Inflammatory macrophage treated with lipopolysaccharide for 1 hour (primary cell): ENCODE measurements at regions not wholly inside any gene's neighbourhood (a gene's known extent, or its start where the extent isn't known, plus 50 kb on each side); places are given as distances from the start of the nearest gene placed in this dataset.

Source experiments
- DNase-seq, 2 donors: peaks; one replicate each; pipeline ENCODE4 v3.0.0-alpha.2; 2020 to 2022

DNA sequence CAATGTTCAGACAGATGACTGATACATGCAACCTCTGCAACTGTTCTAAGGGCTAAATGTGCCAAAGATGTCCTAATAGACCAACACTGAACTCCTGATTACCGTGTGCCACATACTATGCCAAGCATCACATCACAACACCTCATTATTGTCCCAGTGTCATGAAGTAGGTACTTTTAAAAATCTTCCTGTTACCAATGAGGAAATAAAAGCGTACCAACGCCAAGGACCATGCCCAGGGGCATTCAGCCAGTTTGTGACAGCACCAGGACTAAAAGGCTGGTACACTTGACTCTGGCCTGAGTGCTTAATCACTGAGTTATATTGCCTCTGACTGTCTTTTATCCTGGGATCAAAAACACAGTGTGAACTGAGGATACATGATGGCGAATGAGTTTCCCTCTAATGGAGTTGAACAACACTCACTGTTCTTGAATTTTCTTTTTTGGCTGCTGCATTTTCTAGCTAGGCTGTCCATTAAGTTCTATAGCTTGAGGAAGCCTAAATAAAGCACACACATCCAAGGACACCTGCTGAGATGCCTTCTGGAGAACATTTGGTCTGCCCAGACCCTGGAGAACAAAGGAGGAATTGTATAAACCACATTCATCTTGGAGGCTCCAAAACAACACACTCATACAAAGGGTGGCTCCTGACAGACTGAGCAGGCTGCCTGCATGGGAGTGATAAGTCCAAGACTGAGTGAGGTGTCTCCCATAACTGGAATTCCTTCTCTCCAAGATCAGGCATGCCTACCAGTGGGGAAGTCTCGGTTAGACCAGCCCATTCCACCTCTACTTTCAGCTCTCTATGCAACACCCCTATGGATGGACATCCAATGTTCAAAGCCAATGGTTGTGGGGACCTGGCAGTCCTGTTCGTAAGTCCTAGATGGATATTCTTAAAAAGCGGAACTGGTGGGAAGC, 126.7 kb upstream of the PRICKLE2 start:
- no peak for DNase-seq

DNA sequence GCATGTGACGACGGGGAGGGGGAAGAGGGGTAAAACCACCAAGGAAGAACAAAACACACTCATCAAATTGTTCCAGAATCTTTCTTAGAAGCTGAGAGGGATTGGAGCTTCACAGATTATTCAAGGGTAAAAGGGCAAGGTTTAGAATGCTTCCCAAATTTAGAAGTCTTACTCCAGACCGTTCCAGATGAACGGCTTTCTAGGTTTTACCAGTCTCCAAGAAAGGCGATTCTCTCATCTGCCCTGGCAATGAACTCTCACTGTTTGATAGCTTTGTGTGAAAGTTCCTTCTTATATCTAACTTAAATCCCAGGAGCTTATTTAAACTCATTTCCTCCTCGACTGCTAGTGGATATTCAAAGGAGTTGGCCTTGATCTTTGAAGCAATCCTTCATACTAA, 124.3 kb upstream of the PRICKLE2 start:
- no peak for DNase-seq

DNA sequence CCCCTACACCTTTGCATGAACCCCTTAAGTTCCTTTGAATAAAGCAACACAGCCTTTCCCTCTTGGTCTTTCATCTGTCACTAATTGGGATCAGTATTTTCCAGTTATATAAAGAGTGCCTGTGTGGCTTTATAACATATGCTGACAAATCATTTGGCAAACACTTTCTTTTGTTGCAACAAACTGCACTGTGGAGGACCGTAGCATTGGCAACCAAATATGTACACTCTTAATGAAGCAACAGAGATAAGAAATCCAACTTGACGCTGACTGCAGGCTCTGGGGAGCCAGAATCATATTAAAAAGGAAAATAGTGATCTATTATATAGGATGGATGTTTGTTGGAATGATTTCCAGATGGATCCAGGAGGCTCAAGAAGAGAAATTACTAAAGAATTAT, 120.1 kb upstream of the PRICKLE2 start:
- no peak for DNase-seq

DNA sequence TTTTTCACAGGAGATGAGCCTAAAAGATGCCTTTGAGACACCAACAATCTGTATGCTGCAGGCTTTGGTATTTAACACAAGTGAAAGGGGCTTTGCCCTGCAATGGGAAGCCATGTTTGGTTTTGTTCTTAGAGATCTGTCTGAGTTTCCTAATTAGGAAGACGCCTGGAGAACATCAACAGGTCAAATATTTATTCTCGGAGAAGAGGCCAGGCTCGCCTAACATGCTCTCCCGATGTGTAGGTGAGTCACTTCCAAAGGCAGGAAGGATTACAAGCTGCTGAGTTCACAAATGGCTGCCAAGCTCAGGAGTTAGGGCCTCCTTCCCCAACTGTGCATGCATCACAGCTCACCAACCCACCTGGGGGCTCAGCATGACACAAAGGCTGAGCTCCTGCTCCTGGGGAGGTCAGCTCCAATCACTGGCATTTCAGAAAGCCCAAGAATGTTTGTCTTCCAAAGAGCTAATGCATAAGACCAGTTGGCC, 119.5 kb upstream of the PRICKLE2 start:
- no peak for DNase-seq

DNA sequence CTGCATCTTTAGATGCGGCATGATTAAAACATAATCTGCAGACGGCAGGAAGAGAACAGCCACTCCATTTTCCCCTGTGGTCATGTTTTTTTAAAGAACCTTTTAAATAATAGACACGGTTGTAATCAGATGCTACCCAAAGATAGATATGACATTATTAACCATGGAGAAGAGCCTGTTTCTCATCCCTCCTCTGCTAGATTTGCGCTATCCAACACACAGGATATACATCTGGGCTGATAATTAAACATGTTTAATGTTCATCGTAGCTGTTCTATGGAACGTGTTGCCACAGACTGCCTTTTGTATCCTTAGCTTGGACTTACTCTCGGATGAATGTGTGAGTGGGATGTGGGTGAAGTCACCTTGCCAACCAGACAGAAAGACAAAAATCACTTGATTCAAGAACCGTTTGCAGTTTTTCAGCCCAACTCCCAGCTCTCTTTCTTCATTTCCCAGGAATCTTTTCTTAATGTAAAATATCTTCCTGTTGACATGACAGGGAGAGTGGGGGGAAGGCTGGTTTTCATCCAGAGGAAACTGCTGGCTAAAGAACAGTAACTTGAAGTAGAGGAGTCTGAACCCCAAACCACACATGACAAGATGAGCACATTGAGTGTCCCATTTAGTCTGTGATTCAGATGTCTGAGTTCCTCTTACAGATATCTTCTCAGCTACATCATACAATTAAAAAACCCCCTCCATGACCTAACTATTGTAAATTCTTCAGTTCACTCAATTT, 118.6 kb upstream of the PRICKLE2 start:
- DNase-seq = no peak

DNA sequence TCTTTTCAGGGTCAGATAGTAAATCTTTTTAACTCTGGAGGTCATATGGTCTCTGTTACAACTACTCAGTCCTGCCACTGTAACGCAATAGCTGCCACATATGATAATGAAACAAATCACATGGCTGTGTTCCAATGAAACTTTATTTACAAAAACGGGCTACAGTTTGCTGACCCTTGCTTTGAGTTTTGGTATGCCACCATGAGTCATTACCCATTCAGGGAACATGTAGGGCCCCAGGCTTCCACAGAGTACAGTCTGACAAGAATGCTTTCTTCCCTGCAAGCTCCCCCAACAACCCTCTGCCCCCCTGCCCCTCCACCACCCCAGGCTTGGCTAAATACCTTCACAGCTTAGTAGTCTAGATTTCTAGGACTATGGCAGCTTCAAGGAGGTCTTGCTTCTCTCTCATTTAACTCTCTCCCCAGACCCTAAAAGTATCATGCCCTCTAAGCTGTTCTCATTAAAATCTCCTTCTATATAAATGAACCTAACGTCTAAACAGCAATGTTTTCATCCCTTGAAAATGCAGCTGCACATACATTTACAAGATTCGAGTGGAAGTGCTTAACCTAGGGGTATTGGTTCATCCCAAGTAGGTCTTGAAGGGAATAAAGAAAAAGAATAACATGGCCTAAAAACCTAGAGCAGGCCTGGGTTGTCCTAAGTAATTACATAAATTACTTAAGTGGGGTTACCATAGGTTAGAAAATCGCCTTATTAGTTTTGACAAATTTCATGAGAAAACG, 117.8 kb upstream of the PRICKLE2 start:
- no peak for DNase-seq

DNA sequence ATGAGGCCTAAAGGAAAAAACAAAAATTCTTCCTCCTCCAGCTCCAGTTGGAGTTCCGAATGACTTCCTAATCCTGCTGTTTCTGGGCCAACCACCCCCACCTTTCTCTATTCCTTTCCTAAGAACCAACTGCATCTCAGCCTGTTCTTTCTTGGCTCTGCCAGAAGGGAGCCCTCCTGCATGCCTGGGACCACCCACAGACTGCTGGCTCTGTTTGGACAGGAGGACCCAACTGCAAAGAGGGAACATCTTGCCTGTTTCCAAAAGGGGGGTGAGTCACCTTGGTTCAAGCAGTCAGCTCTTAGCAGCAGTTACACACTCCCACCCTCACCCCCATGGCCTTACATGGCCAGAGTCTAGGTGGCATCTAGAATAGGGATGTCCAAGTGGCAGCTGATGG, 116.0 kb upstream of the PRICKLE2 start:
- no peak for DNase-seq

DNA sequence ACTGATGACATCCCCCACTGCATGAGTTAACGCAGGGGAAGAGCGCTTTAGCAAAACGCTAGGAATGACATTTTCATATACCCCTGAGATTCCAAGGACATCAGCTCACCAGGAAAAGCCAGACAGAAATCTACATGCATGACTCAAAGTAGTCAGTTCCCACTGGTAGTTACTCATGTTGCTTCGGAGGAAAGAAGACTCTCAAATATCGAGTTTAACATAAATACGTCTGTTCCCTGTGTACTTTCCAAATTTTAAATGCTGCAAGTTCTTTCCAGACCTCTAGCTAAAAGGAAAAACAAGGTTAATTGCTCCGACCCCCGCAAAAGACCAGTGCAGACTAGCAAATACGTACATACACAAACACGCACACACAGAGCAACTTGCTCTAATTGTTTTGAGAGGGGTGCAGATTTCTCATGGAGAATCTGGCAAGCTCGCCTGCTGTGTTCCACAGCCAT, 115.4 kb upstream of the PRICKLE2 start:
- no peak for DNase-seq

DNA sequence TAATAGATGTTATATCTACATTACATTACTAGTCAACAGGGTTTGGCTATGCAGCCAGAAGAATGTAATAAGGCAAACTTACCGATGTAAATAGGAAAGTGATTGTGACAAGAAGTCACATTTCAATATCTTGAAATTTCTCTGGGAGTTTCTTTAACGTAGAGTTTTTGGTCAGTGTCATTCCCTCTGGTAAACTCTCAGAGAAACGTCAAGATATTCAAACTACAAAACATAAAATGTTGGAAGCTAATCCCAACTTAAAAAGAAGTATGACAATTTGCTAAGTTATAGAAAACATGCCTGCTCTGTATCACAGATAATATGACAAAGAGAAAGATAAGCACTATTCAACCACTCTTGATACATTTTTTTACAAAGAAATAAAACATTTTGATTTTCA, 111.2 kb upstream of the PRICKLE2 start:
- DNase-seq = no peak

DNA sequence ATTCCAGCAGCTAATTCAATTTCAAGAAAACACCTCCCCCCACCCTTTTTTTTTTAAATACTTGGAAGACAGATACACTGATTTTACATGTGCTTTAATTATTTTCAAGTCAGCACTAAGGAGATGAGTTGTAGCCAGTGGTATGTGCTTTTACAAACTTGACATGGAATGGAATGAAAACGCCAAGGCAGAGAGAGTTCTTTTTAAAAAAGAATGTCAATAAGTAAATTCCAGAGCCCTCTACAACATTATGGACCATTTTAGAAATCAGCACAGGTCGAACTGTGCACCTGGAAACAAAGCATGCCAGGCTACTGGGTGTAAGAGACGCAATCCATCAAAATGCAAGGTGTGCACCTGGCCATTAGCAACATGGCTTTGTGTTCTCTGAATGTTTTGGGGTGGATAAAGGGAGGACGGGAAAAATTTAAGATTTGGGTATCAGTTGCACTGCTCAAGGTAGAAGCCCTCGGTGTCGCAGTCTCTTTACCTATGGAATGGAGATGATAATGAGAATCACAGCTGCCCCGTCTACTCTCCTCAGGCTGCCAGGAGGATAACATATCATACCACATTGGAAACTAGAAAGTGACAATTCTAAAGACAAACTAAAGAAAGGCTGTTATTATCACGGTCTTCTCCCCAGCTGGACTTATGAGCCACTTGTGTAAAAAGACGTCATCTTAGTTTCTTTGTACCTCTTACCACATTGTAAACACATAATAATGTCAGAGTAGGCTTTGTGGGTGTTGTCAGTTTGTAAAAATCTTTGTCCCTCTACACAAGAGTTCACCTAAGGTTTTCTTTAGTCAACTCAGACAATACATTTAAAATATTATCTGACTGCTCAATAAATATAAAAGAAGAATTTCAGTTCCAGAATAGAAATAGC, 107.4 kb upstream of the PRICKLE2 start:
- DNase-seq = no peak

DNA sequence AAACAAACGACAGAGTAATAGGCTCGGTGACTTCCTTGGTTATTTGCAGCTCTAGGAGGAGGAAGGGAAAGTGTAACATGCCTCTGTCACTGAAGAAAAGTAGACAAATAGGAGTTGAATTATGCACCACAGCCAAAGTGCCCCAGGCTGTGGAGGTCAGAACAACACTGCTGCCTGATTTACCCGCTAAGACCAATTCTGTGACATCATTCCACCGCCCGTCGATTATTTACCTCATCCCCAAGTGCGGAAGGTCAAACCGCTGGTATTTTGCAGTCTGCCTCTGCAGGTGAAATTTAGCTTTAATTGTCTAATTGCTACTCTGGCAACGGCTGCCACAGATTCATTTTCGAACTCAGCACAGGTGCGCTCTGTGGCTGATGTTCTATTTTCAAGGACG, 106.3 kb upstream of the PRICKLE2 start:
- DNase-seq = no peak

DNA sequence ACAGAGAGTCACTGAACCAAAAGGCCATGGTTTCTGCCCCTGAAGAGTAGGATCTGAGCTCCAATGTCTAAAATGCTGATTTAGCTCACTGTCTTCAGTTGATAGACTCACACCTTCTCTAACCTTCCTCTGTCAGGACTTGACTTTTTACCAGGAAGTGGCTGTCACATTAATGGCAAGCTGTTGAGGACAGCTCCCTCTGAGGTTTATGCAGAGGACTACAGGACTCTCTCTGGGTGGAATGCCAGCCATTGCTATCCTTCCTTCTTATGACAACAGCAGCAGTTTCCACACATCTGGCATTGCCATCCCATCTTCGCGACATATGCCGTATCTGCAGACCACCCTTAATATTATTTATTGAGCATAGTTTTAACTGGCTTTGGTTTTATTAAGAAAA, 103.8 kb upstream of the PRICKLE2 start:
- no peak for DNase-seq

DNA sequence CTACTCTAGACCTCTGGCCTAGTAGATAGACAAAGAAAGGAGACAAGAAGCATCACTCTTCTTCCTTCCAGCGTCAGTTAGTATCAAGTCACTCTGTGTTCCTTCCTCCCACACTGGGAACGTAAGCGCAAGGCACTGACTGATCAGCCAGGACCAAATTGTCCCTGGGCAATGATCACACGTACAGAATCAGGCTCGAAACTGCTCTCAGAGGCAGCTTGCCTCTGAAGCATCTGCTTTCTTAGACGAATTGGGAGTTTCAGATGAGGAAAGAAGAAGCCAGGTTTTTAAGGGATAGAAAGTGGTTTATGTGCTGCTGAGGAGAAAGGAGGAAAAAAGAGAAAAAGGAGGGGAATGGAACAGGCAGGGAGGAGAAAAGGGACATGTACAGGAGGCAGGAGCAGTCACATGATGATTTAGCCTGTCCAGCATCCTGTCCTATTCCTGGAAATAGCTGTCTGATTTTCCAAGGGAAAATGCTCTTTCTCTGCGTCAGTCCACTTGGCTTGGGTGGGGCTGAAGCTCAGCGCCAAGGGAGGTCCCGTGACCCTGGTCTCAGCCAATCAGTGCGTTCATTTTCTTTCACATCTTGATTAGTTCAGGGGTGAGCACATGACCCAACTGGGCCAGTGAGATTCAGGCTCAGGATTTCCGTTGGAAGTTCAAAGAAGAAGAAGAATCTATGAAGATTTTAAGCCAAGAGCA, 102.0 kb upstream of the PRICKLE2 start:
- no peak for DNase-seq

DNA sequence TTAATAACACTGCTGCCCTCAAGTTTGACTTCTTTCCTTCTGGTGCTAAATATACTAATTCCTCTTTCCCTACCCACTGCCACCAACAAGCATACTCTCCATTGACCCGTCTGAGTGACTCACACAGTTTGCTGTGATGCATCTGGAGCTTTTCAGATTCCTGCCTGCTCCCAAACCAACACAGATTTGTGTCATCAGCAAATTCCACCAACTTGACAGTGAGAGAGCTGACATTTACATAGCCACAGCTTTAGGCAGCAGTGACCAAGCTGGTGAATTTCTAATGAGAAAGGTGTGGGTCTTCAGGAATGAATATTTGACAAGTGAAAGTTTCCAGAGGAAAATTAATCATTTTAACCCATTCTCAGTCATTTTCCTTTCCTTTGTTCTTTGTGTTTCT, 96.5 kb upstream of the PRICKLE2 start:
- no peak for DNase-seq

DNA sequence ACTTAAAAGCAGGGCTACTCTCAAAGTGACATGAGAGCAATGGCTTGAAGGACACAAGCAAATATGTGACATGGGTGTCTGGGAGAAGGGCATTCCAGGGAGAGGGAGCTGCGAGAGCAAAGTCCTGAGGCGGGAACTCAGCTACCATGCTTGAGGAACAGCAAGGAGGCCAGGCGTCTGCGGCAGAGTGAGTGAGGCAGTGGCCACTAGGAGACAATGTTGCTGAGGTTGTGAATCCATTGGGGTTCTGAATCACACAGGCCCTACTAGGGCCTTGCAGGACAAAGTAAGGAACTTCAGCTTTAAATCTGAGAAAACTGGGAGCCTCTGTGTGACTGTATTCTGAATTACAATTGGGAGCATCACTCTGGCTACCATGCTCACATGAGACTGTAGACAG, 94.1 kb upstream of the PRICKLE2 start:
- no peak for DNase-seq

DNA sequence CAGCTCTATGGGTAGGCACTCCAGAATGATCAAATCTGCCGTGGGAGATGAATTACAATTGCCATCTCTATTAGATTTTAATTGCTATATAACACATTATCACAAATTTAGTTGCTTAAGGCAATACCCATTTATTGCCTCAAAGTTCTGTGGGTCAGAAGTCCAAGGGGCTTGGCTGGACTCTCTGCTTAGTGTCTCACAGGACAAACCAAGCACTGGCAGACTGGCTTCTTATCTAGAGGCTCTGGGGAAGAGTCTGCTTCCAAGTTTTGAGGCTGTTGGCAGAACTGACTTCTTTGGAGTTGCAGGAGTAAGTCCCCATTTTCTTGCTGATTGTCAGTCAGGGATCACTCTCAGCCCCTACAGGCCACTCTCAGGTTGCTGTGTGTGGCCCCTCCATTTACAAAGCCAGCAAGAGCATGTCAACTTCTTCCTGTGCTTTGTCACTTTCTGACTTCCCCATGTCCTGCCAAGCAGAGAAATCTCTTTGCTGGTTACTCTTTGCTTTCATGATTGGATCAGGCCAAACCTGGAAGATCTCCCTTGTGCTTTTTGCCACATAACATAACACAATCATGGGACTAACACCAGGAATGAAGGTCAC, 93.5 kb upstream of the PRICKLE2 start:
- no peak for DNase-seq

DNA sequence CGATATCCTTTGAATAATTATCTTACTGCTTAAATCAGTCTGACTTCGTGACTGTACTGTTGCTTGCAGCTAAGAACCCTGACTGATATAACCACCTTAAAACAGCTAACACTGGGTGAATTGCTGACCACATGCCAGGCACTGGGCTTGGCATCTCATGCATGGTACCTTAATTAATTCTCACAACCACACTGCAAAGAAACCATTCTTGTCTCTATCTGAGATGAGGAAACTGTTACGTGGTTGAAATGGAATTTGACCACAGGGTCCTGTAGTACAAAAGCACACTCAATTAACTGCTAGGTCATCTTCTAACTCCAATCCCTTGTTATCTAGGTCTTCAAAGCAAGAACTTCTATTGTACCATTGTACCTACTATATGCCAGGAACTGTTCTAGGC, 92.7 kb upstream of the PRICKLE2 start:
- no peak for DNase-seq

DNA sequence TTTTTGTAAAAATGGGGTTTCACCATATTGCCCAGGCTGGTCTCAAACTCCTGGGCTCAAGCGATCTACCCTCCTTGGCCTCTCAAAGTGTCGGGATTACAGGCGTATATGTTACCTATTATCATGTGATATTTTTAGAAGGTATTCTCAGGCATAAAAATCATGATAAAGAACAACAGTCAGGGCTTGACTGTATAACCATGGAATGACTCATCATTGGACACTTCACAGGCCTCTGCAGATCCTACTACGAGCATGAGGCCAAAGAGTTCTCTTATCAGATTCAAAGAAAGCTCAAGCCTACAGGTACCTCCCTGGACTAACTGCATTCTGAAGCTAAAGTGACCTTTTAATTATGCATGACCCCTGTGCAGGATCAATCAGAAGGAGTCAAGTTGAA, 91.7 kb upstream of the PRICKLE2 start:
- no peak for DNase-seq

DNA sequence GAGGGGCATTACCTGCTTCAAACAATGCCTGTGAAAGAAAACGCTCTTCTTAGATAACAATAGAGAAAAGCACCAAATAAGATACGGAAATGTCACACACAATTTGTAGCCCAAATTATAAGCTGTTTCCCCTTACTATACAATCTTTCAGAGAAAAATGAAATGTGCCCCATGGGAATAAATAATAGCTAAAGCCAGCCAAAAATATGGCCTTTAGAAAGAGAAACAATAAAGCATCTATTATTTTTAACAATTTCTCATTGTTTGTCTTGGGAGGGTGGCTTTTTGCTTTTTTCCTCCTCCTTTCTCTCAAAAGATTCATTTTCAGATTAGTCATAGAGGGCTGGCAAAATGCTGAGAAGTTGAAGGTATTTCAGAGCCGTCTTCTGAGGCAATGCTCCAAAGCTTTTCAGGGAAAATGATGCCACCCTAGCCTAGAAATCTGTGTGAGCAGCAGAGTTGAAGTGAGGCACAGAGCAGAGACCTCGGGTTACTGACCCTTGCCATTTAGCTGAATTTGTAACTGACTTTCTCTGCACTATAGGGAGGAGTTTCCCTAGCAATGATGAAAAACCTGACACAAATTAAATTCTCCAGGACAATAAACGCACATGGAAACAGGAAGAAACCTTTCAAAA, 86.3 kb upstream of the PRICKLE2 start:
- DNase-seq = no peak

DNA sequence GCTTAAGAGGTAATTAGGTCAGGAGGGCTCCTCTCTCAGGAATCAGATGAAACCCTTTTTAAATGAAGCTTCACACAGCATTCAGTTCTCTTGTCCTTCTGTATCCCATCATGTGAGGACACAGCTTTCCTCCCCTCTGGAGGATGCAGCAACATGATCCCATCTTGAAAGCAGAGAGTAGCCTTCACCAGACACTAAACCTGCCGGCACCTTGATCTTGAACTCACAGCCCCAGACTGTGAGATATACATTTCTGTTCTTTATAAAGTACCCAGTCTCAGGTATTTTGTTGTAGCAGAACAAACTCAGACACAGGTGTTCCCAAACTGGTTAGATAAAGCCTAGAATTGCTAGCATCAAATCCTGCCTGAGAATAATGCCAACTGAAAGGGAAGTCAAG, 83.7 kb upstream of the PRICKLE2 start:
- no peak for DNase-seq

DNA sequence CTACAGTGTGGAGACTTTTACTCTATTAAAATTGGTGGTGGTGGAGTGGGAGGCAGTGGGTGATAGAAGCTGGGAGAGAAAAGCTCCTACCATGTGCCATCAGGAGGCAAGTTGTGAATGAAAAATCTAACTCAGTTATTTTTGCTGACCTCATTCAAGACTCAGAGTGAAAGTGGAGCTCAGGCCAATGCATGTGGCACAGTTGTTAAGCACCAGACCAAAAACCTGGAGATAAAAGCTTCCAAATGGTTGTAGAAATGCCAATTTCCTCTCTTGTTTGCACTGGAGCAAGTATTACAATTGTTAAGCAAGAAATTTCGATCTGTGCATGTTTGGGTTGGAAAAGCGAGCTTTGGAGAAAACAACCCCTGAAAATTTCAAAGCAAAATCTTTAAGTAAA, 81.5 kb upstream of the PRICKLE2 start:
- no peak for DNase-seq
